Mononuclear cell (primary cell): ENCODE measurements at regions not wholly inside any gene's neighbourhood (a gene's known extent, or its start where the extent isn't known, plus 50 kb on each side); places are given as distances from the start of the nearest gene placed in this dataset.

Experiments used
- H3K27me3 ChIP-seq: 2 replicates; pipeline ENCODE4 v1.6.0; 2011; ENCODE audit warnings: low read length, control low read depth; ENCODE audit not compliant: insufficient read depth
- H3K4me1 ChIP-seq: 2 replicates; pipeline ENCODE4 v1.5.1; 2011; ENCODE audit warnings: mild to moderate bottlenecking, low read length, control low read depth; ENCODE audit not compliant: insufficient read depth
- H3K4me3 ChIP-seq: 2 replicates; pipeline ENCODE4 v1.5.1; 2011; ENCODE audit warnings: mild to moderate bottlenecking, low read length, moderate library complexity
- H3K9me3 ChIP-seq: 2 replicates; pipeline ENCODE4 v1.5.1; 2011; ENCODE audit warnings: low read depth, mild to moderate bottlenecking, control low read depth, low read length

DNA sequence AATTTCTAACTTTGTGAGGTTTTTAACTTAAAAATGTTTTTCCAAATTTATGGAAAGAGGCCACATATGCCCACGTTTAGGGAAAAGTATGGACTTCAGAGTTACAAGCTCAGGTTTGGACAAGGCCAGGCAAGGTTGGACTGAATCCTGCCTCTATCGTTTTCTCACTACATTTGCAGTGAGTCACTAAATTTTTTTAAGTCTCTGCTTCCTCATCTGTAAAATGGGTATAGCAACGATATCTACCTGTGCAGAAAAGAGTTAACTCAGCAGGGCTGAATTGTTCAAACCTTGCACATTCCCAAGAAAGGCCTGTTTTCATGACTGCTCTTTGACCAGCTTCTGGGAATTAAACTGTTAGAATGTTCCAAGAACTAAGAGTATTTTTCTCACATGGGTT, 159.1 kb downstream of the LTN1 start:
- H3K4me1 ChIP-seq: peaks cover 20% of the 10 kb centered on the region
- no peaks in the 10 kb centered on the region for H3K27me3 ChIP-seq
- no peak overlapping the region for H3K4me3 ChIP-seq
- H3K9me3 ChIP-seq: no peaks in the 10 kb centered on the region

DNA sequence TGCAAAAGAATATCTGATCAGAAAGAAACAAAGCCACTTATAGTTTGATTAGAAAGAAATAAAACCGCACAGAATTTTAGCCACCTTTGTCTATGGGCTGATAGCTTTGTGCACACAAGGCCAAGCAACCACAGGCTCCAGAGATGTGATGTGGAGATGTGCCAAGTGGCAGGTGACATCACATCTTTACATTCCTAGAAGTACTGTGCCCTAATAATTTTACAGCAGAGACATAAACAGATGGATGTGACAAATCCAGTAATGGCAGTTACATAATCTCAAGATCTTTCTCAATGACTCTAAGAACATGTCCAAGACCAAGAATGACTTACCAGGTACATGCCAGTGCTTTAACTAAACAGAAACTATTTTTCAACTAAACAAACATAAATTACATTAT, 159.5 kb downstream of the LTN1 start:
- Histone ChIP-seq H3K9me3 (no peaks in the 10 kb centered on the region), H3K4me1 (peaks cover 20% of the 10 kb centered on the region), H3K4me3 (no peak overlapping the region), H3K27me3 (no peaks in the 10 kb centered on the region)

DNA sequence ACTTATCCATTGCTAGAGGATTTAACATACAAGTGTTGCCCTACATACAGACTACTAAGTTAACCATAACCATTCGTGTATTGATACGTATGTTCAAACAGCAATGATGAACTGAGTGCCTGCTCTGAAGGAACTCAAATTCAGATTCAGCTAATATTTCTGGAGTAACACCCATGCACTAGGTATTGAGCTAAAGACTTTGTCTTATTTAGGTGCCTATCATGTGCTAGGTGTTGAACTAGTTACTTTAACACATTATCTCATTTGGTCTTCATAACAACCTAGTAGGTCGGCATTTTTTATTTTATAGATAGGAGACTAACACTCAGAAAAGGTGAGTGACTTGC, 160.0 kb downstream of the LTN1 start:
- no peak overlapping the region for H3K4me3 ChIP-seq
- H3K9me3 ChIP-seq: no peaks in the 10 kb centered on the region
- H3K4me1 ChIP-seq: peaks cover 20% of the 10 kb centered on the region
- no peaks in the 10 kb centered on the region for H3K27me3 ChIP-seq

DNA sequence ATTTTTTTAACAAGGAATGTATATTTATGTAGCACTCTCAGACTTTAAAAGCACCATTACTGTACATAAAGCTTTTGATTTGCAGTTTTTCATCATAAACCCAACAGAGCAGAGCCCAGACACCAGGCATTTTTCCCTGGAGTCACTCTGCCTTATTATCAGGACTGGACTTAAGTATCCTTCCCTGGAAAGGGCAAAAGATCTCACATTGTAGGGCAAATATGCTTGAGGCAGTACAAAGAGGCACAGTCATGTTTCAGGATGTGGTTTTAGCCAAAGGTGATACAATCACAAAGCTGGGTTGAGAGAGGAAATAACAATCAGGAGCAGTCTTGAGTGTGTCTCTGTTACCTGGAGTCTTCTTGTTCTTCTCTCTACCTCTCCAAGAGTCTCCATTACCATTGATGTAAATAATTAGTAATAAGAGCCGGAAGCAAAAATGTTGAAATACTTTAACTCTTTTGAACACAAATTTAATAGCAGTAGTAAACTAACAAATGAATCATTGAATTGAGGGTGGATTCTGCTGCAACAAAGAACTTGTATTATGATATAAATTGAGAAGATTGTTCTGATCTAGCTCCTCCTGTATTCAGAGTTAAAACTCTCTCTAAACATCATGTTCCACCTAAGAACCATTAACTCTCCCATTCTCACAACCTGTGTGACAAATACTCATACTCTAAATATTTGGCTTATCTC, 160.5 kb downstream of the LTN1 start:
- Histone ChIP-seq H3K27me3 (no peaks in the 10 kb centered on the region), H3K9me3 (no peaks in the 10 kb centered on the region), H3K4me3 (no peak overlapping the region), H3K4me1 (peaks cover 23% of the 10 kb centered on the region)

DNA sequence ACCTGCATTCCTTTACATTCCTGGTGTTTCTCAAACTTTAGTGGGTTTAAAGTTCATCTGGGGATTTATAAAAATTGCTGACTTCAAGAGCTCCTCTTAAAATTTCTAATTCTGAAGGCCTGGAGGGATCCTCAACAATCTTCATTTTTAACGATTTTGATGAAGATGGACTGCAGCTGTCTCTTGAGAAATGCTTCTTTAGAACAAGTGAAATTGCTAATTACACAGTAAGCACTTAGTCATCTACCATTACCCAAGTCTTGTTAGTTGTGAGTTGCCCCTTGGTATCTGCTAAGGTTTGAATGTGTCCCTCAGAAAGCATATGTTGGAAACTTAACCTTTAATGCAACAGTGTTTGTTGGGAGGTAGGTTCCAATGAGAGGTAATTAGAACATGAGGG, 163.7 kb downstream of the LTN1 start:
- H3K27me3 ChIP-seq: no peaks in the 10 kb centered on the region
- H3K4me1 ChIP-seq: peaks cover 8% of the 10 kb centered on the region
- no peak overlapping the region for H3K4me3 ChIP-seq
- H3K9me3 ChIP-seq: no peaks in the 10 kb centered on the region

DNA sequence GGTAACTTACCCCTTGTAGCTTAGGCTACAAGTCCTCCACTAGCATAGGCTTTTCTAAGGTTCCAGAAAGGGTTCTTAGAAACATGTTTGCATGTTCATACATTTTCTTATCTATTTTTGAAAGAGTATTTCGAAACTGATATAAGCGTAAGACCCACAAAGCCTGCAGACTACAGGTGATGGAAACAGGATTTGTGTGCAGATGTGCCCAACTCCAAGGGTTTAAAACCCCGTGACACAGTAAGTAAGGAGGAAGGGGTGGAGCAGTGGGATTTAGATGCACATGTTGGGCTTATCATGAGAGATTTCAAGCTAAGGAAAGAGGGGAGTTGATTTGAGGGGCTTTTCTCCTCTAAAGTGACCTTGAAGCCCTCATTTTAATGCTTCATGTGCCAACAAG, 164.7 kb downstream of the LTN1 start:
- no peaks in the 10 kb centered on the region for H3K27me3 ChIP-seq

DNA sequence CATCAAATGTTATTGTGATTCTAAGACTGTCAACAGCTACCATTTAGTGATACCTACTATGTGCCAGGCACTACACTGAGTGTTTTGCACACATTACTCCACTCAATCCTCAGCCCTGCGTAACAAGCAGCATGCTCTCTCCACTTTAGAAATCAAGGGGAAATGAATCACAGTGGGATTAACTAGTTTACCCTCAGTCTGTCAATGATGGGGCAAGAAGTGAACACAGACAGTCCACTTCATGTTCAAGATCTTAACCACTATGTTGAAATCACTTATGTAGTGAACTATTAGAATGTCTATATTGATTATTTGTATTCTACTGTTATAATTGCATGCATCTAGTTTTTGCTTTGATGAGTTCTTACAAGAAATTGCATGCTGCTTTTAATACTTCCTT, 165.3 kb downstream of the LTN1 start:
- Histone ChIP-seq H3K4me3 (no peak overlapping the region), H3K9me3 (no peaks in the 10 kb centered on the region), H3K4me1 (peaks cover 3% of the 10 kb centered on the region), H3K27me3 (no peaks in the 10 kb centered on the region)

More for the DNA sequence above, 164.7 kb downstream of the LTN1 start:
- no peak overlapping the region for H3K4me3 ChIP-seq
- H3K9me3 ChIP-seq: no peaks in the 10 kb centered on the region
- H3K4me1 ChIP-seq: peaks cover 4% of the 10 kb centered on the region

DNA sequence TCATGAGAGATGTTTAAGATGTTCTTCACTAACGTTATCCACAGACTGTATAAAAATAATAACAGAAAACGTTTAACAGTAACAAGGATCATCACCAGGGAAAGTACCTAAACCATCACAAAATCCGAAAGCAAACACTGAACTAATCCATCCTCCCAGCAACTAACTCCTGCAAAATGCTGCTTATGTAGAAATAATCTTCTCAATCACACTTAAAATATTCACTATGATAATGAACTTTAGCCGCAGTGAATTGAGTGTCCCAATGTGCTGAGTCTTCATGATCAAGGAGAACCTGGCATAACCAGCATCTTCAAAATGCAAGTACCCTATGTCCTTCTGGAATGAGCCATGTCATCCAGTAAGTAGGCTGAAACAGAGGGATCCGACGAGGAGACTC, 166.1 kb downstream of the LTN1 start:
- Histone ChIP-seq H3K4me1 (peaks cover 3% of the 10 kb centered on the region), H3K9me3 (no peaks in the 10 kb centered on the region), H3K4me3 (no peak overlapping the region), H3K27me3 (no peaks in the 10 kb centered on the region)

DNA sequence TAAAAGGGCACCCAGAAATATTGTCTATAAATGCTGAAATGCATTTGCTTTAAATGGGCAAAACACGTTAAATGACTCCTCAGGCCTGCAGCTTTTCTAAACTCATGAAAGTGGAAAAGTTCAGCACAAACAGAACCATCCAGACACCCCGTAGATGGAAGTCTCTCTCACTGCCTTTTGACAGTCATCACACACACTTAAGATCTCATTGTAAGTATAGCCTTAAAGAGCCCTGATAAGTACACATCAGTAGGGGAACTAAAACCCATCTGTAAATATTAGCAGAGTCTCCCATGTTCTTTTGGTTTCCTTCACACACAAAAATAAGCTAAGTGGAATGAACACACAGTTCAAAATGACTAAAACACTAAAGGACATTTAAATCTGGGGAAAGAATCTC, 166.7 kb downstream of the LTN1 start:
- H3K4me1 ChIP-seq: peaks cover 3% of the 10 kb centered on the region
- no peaks in the 10 kb centered on the region for H3K27me3 ChIP-seq
- H3K9me3 ChIP-seq: no peaks in the 10 kb centered on the region
- H3K4me3 ChIP-seq: no peak overlapping the region

DNA sequence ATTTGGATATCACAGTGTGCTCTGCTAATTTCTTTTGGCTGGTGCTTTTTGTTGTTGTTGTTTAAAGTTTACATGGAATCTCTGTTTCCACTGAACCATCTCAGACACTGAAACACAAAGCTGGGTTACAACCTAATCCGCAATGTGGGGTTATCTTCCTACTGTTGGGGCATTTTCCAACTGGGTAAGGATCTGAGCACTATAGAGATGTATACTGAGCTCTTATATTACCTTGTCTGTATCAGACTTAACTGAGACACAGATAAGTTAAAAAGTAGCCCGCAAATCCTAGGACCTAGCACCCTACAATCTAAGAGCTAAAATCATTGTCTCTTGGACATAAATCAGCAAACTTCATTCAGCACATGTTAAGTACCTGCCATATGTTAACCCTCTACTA, 169.2 kb downstream of the LTN1 start:
- H3K9me3 ChIP-seq: no peaks in the 10 kb centered on the region
- peaks cover 3% of the 10 kb centered on the region for H3K4me1 ChIP-seq
- no peak overlapping the region for H3K4me3 ChIP-seq
- H3K27me3 ChIP-seq: no peaks in the 10 kb centered on the region

DNA sequence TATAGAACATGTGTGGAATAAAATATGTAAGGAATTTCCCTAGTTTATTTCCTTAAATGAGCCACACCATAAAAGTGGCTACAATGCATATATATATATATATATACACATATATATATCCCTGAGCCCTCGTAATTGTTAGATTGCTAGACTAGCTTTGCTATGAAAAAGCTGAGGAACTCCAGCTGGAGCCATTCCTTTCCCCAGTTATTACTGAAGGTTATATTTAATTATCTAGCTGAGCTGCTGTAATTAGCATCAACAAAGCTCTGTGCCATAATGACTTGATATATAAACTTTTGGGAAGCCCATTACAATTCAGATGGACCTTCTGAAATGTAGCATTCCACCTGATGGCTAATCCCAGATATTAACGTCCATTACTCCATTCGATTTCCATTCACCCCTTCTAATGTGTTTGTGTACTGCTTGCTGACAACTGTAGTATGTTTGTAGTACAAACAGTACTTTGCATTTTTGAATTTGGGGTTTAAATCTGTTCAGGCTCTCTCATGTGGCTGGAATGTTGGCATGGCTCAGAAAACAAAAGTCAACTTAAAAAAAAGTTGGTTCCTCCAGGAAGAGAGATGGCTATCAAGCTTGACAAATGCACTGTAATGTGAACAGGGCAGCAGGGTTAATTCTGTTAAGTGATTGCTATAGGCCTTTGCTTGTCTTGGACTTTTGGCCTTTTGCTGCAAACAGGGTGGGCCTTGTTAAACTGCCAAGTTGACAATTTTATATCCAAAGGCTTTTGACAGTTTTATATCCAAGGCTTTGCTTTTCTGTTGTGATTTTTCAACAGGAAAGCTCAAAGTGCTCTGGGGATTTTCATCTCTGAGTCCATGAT, 170.0 kb downstream of the LTN1 start:
- Histone ChIP-seq H3K4me1 (peaks cover 3% of the 10 kb centered on the region), H3K9me3 (no peaks in the 10 kb centered on the region), H3K27me3 (no peaks in the 10 kb centered on the region), H3K4me3 (no peak overlapping the region)

DNA sequence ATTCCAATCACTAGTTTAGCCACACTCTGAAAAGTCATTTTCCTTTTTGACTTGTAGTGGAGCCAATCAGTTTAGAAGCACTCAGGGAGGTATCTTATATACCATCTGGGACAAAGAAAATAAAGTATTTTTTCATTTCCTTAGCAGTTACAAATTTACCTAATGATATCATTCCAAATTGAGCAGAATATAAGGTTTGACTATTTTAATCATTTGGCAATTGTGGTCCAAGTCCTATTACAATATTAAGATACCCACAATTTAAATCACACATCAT, 170.6 kb downstream of the LTN1 start:
- H3K4me1 ChIP-seq: no peaks in the 10 kb centered on the region
- no peak overlapping the region for H3K4me3 ChIP-seq
- H3K27me3 ChIP-seq: no peaks in the 10 kb centered on the region
- H3K9me3 ChIP-seq: no peaks in the 10 kb centered on the region

DNA sequence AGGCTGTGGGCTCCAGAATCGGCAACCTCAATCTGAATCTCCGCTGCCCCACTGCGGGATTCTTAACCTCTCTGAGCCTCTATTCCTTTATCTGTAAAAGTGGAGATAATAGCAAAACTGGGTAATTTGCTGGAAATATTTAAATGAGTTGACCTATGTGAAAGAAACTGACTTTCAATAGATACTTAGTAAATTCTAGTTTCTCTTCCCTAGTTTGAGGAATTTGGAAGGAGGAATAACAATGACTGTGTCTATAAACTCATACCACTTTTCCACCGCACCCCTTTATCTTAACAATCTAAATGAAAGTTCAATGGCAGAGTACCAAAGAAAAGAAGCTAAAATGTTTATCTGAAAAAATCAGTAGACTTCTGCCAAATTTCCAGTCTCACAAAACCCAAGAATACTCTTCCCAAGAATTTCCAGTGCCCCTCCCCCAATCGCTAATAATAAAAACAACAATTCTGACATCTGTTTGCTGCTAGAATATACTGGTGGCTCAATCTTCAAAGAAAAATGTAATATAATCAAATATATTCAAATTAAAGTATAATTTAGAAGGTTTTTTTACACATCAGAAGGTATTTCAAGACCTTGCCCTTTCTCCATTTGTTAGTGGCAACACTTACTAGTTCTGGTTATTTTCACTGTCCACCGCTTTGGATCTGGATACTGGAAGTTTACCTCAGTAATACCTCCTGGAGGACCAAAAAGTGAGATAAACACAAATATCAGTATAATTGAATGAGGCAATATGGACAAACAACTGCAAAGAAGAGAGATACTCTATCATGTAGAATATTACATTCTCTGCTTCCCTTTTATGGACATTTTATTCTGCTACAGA, 171.2 kb downstream of the LTN1 start:
- Histone ChIP-seq H3K4me1 (no peaks in the 10 kb centered on the region), H3K9me3 (no peaks in the 10 kb centered on the region), H3K4me3 (no peak overlapping the region), H3K27me3 (no peaks in the 10 kb centered on the region)

DNA sequence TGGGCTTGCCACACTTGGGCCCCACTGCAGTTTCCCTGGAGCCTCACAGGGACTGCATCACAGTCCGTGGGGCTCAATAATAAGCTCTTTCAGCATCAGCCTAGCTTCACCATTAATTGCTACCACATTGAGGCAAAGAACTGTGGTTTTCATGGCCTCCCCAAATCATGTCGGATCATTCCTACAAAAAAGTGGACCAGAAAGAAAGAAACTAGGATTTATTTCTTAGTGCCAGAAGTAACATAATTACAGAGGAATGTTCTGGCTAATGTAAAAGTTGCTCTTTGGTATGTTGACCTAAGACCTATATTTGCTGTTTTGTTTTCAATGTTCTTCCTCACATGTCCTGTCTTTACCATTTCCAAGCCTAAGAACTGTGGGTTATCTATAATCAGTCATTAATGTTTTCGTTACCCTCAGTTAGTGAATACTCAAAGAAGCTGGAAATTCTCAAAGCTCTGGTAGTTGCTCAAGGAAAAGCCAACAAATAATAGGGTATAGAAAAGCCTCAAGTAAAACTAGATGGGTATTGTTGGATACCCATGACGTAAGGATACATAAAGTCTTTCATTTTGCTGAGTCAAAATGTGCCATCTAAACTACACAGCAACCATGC, 173.9 kb downstream of the LTN1 start:
- no peaks in the 10 kb centered on the region for H3K9me3 ChIP-seq
- H3K4me3 ChIP-seq: no peak overlapping the region
- H3K4me1 ChIP-seq: no peaks in the 10 kb centered on the region
- no peaks in the 10 kb centered on the region for H3K27me3 ChIP-seq

DNA sequence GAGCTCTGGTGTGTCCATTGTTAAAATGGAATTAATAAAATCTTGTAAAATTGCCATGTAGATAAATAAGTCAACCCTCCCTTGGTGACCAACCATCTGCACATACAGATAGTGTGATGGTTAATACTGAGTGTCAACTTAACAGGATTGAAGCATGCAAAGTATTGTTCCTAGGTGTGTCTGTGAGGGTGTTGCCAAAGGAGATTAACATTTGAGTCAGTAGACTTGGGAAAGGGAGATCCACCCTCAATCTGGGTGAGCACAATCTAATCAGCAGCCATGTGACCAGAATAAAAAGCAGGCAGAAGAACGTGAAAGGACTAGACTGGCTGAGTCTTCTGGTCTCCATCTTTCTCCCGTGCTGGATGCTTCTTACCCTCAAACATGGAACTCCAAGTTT, 174.8 kb downstream of the LTN1 start:
- no peaks in the 10 kb centered on the region for H3K27me3 ChIP-seq
- no peaks in the 10 kb centered on the region for H3K4me1 ChIP-seq
- H3K4me3 ChIP-seq: no peak overlapping the region
- no peaks in the 10 kb centered on the region for H3K9me3 ChIP-seq
